Endodermal cell (in vitro differentiated cells): ENCODE measurements at regions not wholly inside any gene's neighbourhood (a gene's known extent, or its start where the extent isn't known, plus 50 kb on each side); places are given as distances from the start of the nearest gene placed in this dataset.

Experiments used
- DNase-seq: peaks from one replicate; pipeline ENCODE4 v3.0.0-alpha.2; 2017
- H3K27ac ChIP-seq: 2 replicates; pipeline ENCODE4 v1.5.1; 2013; ENCODE audit warnings: mild to moderate bottlenecking, low read depth, low read length, moderate library complexity
- H3K27me3 ChIP-seq: 2 replicates; pipeline ENCODE4 v1.6.1; 2013; ENCODE audit warnings: mild to moderate bottlenecking, low read length, moderate library complexity; ENCODE audit not compliant: insufficient read depth, control insufficient read depth, poor library complexity, severe bottlenecking
- H3K36me3 ChIP-seq: 2 replicates; pipeline ENCODE4 v1.7.0; 2013; ENCODE audit warnings: mild to moderate bottlenecking, low read length, moderate library complexity; ENCODE audit not compliant: control insufficient read depth, insufficient read depth
- H3K4me1 ChIP-seq: one replicate; pipeline ENCODE4 v1.7.0; 2013; ENCODE audit warnings: low read length; ENCODE audit not compliant: control insufficient read depth, insufficient read depth
- H3K4me3 ChIP-seq: 2 replicates; pipeline ENCODE4 v1.5.1; 2013; ENCODE audit warnings: mild to moderate bottlenecking, low read length, moderate library complexity
- H3K9ac ChIP-seq: 2 replicates; pipeline ENCODE4 v1.6.1; 2013; ENCODE audit warnings: mild to moderate bottlenecking, low read length, moderate library complexity; ENCODE audit not compliant: poor library complexity, severe bottlenecking; ENCODE audit errors: extremely low read depth
- H3K9me3 ChIP-seq: 2 replicates; pipeline ENCODE4 v1.6.1; 2013; ENCODE audit warnings: mild to moderate bottlenecking, low read length, moderate library complexity; ENCODE audit not compliant: control insufficient read depth
- H3K27ac Mint-ChIP-seq: 2 replicates; pipeline ENCODE4 v1.8.0; 2020; ENCODE audit warnings: mixed read lengths
- H3K27me3 Mint-ChIP-seq: 2 replicates; pipeline ENCODE4 v1.8.0; 2021; ENCODE audit warnings: mild to moderate bottlenecking, mixed read lengths; ENCODE audit not compliant: insufficient read depth
- H3K36me3 Mint-ChIP-seq: 2 replicates; pipeline ENCODE4 v1.8.0; 2020; ENCODE audit warnings: low read depth, mixed read lengths
- H3K4me1 Mint-ChIP-seq: 2 replicates; pipeline ENCODE4 v1.8.0; 2020; ENCODE audit warnings: mixed read lengths
- H3K4me3 Mint-ChIP-seq: 2 replicates; pipeline ENCODE4 v1.8.0; 2020; ENCODE audit warnings: mild to moderate bottlenecking, moderate library complexity, mixed read lengths
- H3K9me3 Mint-ChIP-seq: 2 replicates; pipeline ENCODE4 v1.8.0; 2020; ENCODE audit warnings: mild to moderate bottlenecking, mixed read lengths
- CTCF ChIP-seq: fragments of 200-600 bp; sonication (generic); conservative IDR thresholded peaks from 2 replicates; pipeline ENCODE4 v1.5.0; 2021; ENCODE audit warnings: antibody characterized with exemption, mild to moderate bottlenecking
- WGBS, 2 experiments: methylation state at CpG; one replicate each; pipeline versions ENCODE4 v1.1.5 to v1.1.7; 2013; ENCODE audit warnings: missing lambda C conversion rate in 2 of 2, mixed read lengths in 1 of 2; ENCODE audit not compliant: insufficient coverage in 1 of 2, insufficient read length in 1 of 2; 5-methylcytosine and 5-hydroxymethylcytosine counted together

- Mint-ChIP-seq H3K4me3 (no peak overlapping the region), H3K27me3 (peaks cover 3% of the 10 kb centered on the region), H3K4me1 (peaks cover 7% of the 10 kb centered on the region), H3K9me3 (no peaks in the 10 kb centered on the region), H3K36me3 (no peaks in the 10 kb centered on the region), H3K27ac (no peak overlapping the region)
- WGBS, 2 experiments: 90 to 95% methylated on average over 4 to 15 of the region's 15 CpGs
- no peak for TF ChIP-seq CTCF
- Histone ChIP-seq H3K27me3 (no peaks in the 10 kb centered on the region), H3K36me3 (no peaks in the 10 kb centered on the region), H3K4me3 (no peak overlapping the region), H3K27ac (no peak overlapping the region), H3K9me3 (no peaks in the 10 kb centered on the region), H3K4me1 (no peaks in the 10 kb centered on the region), H3K9ac (no peak overlapping the region)
- DNase-seq: no peak
These were observed 77.7 kb upstream of the MED13L start for GRCh38 chr12:116354950-116355783.

- Histone ChIP-seq H3K27ac (peak overlapping the region; percentile 94), H3K27me3 (no peaks in the 10 kb centered on the region), H3K4me3 (no peak overlapping the region), H3K9ac (no peak overlapping the region), H3K36me3 (no peaks in the 10 kb centered on the region), H3K4me1 (no peaks in the 10 kb centered on the region), H3K9me3 (no peaks in the 10 kb centered on the region)
- Mint-ChIP-seq H3K4me3 (peak overlapping the region; percentile 25), H3K9me3 (no peaks in the 10 kb centered on the region), H3K4me1 (peaks cover 7% of the 10 kb centered on the region), H3K36me3 (no peaks in the 10 kb centered on the region), H3K27me3 (peaks cover 3% of the 10 kb centered on the region), H3K27ac (peak overlapping the region; percentile 79)
- TF ChIP-seq CTCF: no peak
- no peak for DNase-seq
- WGBS, 2 experiments: 74 to 80% methylated on average over 2 to 3 of the region's 3 CpGs
These were observed 81.0 kb upstream of the MED13L start for GRCh38 chr12:116358536-116358892.

GRCh38 chr12:116358893-116359761 lies 81.6 kb upstream of the MED13L start:
- H3K9me3 ChIP-seq: no peaks in the 10 kb centered on the region
- H3K27ac ChIP-seq: peak overlapping the region; percentile 94
- no peak overlapping the region for H3K9ac ChIP-seq
- peak; percentile 95 for DNase-seq
- TF ChIP-seq CTCF: no peak
- Mint-ChIP-seq H3K27me3 (peaks cover 3% of the 10 kb centered on the region), H3K4me3 (peak overlapping the region; percentile 25), H3K9me3 (no peaks in the 10 kb centered on the region), H3K27ac (peak overlapping the region; percentile 79), H3K36me3 (no peaks in the 10 kb centered on the region), H3K4me1 (peaks cover 7% of the 10 kb centered on the region)
- no peak overlapping the region for H3K4me3 ChIP-seq
- H3K27me3 ChIP-seq: no peaks in the 10 kb centered on the region
- no peaks in the 10 kb centered on the region for H3K4me1 ChIP-seq
- H3K36me3 ChIP-seq: no peaks in the 10 kb centered on the region
- 45 to 86% methylated on average over 1 to 10 of the region's 10 CpGs for WGBS, 2 experiments
